A549 (cell line): ENCODE measurements at regions not wholly inside any gene's neighbourhood (a gene's known extent, or its start where the extent isn't known, plus 50 kb on each side); places are given as distances from the start of the nearest gene placed in this dataset.

ENCODE experiments used
- ATAC-seq, 2 experiments: fragments of 200-7000 bp in 1 of 2; fragments of >200 bp in 1 of 2; cut with Nextera tagmentation in 1 of 2; cut with Tn5 transposase in 1 of 2; 3 replicates each; pipeline versions ENCODE4 v1.8.0 to v1.9.1; 2018 to 2020; ENCODE audit warnings: mild to moderate bottlenecking in 1 of 2, moderate library complexity in 1 of 2
- CTCF ChIA-PET: fragments of 300-600 bp; sonication (Branson Sonifier 250); formaldehyde crosslinking; extraction: SDS; loops from one replicate; lab custom pipeline; 2021; ENCODE audit warnings: antibody characterized with exemption, inconsistent platforms; lab: Yijun Ruan, JAX
- POLR2A ChIA-PET: fragments of 350-600 bp; formaldehyde crosslinking; extraction: SDS; loops from one replicate; lab custom pipeline; 2021; ENCODE audit warnings: antibody characterized with exemption, inconsistent platforms; lab: Yijun Ruan, JAX
- DNase-seq, 2 experiments: peaks; one replicate each; pipeline versions ENCODE4 v3.0.0 to v3.0.0-alpha.2; 2011 to 2016; ENCODE audit warnings: low read depth in 1 of 2, low spot score in 1 of 2
- FAIRE-seq: peaks from 2 replicates; lab custom pipeline; 2011; peaks lifted over from hg19 to GRCh38; lab: Jason Lieb, UNC
- H3K27ac ChIP-seq, 2 experiments: fragments of >200 bp; sonication (Bioruptor Twin); formaldehyde crosslinking; 3 replicates each; pipeline ENCODE4 v1.5.1; 2016 to 2017
- H3K4me1 ChIP-seq: fragments of >200 bp; sonication (Bioruptor Twin); formaldehyde crosslinking; 3 replicates; pipeline ENCODE4 v1.6.1; 2016
- H3K4me2 ChIP-seq: fragments of >200 bp; sonication (Bioruptor Twin); formaldehyde crosslinking; 3 replicates; pipeline ENCODE4 v1.6.1; 2016
- H3K4me3 ChIP-seq: fragments of >200 bp; sonication (Bioruptor Twin); formaldehyde crosslinking; 3 replicates; pipeline ENCODE4 v1.5.1; 2016
- H3K9me3 ChIP-seq: fragments of >200 bp; sonication (Bioruptor Twin); formaldehyde crosslinking; 3 replicates; pipeline ENCODE4 v1.6.1; 2016
- ATOH8 ChIP-seq: fragments of 250-450 bp; sonication (Bioruptor Pico); IDR thresholded peaks from 2 replicates; pipeline ENCODE4 v1.5.0; 2020; ENCODE audit warnings: low read depth, mild to moderate bottlenecking, moderate library complexity
- BHLHE40 ChIP-seq: IDR thresholded peaks from 2 replicates; pipeline ENCODE4 v1.6.1; 2012; ENCODE audit warnings: low read depth, low read length, inconsistent platforms
- CBX2 ChIP-seq: fragments of 200-600 bp; sonication (generic); IDR thresholded peaks from 2 replicates; pipeline ENCODE4 v1.6.1; 2016; ENCODE audit warnings: low read depth, mild to moderate bottlenecking, borderline replicate concordance
- CHD2 ChIP-seq: fragments of 150-350 bp; IDR thresholded peaks from 2 replicates; pipeline ENCODE4 v1.6.1; 2014; ENCODE audit warnings: low read length; ENCODE audit not compliant: partially characterized antibody
- CHD4 ChIP-seq: fragments of 200-600 bp; sonication (generic); IDR thresholded peaks from 2 replicates; pipeline ENCODE4 v1.6.1; 2016; ENCODE audit warnings: antibody characterized with exemption, mild to moderate bottlenecking, borderline replicate concordance
- CTCF ChIP-seq: fragments of >200 bp; sonication (Bioruptor Twin); formaldehyde crosslinking; IDR thresholded peaks from 3 replicates; pipeline ENCODE4 v1.5.1; 2016
- EHF ChIP-seq: fragments of 250-450 bp; sonication (Bioruptor Pico); IDR thresholded peaks from 2 replicates; pipeline ENCODE4 v1.5.0; 2020; ENCODE audit warnings: mild to moderate bottlenecking
- EHMT2 ChIP-seq: fragments of 200-600 bp; sonication (generic); IDR thresholded peaks from 2 replicates; pipeline ENCODE4 v1.6.1; 2016; ENCODE audit warnings: antibody characterized with exemption, low read depth, mild to moderate bottlenecking, moderate library complexity
- EP300 ChIP-seq, 2 experiments: fragments of >200 bp; sonication (Bioruptor Twin); formaldehyde crosslinking; IDR thresholded peaks; 2 replicates in 1 of 2; 3 replicates in 1 of 2; pipeline ENCODE4 v1.6.1; 2016 to 2017
- ESRRA ChIP-seq: fragments of 150-350 bp; IDR thresholded peaks from 2 replicates; pipeline ENCODE4 v1.6.1; 2014; ENCODE audit warnings: mild to moderate bottlenecking, low read length, borderline replicate concordance
- FOSB ChIP-seq: fragments of 250-450 bp; sonication (Bioruptor Pico); IDR thresholded peaks from 2 replicates; pipeline ENCODE4 v1.5.0; 2020; ENCODE audit warnings: mild to moderate bottlenecking, moderate library complexity
- HOXB5 ChIP-seq: fragments of 250-450 bp; sonication (Bioruptor Pico); IDR thresholded peaks from 2 replicates; pipeline ENCODE4 v1.5.0; 2020; ENCODE audit warnings: mild to moderate bottlenecking, moderate library complexity
- JUNB ChIP-seq: fragments of >200 bp; sonication (Bioruptor Twin); formaldehyde crosslinking; IDR thresholded peaks from 2 replicates; pipeline ENCODE4 v1.6.1; 2016
- KDM5A ChIP-seq: fragments of 200-600 bp; sonication (generic); IDR thresholded peaks from 2 replicates; pipeline ENCODE4 v1.6.1; 2016; ENCODE audit warnings: antibody characterized with exemption, mild to moderate bottlenecking
- MAZ ChIP-seq: fragments of 150-350 bp; IDR thresholded peaks from 2 replicates; pipeline ENCODE4 v1.6.1; 2014; ENCODE audit warnings: antibody characterized with exemption, low read depth, low read length, borderline replicate concordance
- MYC ChIP-seq: IDR thresholded peaks from 2 replicates; pipeline ENCODE4 v1.6.1; 2012; ENCODE audit warnings: mild to moderate bottlenecking, inconsistent platforms, low read length, improper control_type of control experiment, borderline replicate concordance
- NFE2L2 ChIP-seq: fragments of 150-350 bp; conservative IDR thresholded peaks from 2 replicates; pipeline ENCODE4 v1.6.1; 2014; ENCODE audit warnings: low read length
- NR3C1 ChIP-seq: fragments of >200 bp; sonication (Bioruptor Twin); formaldehyde crosslinking; IDR thresholded peaks from 3 replicates; pipeline ENCODE4 v1.6.1; 2017
- RAD21 ChIP-seq, 2 experiments: fragments of >200 bp in 1 of 2; sonication (Bioruptor Twin) in 1 of 2; formaldehyde crosslinking in 1 of 2; IDR thresholded peaks in 1 of 2; conservative IDR thresholded peaks in 1 of 2; 2 replicates in 1 of 2; 3 replicates in 1 of 2; pipeline ENCODE4 v1.6.1; 2012 to 2018; ENCODE audit warnings: inconsistent platforms in 1 of 2
- RFX5 ChIP-seq: fragments of 450-650 bp; IDR thresholded peaks from 2 replicates; pipeline ENCODE4 v1.7.1; 2014; ENCODE audit warnings: antibody characterized with exemption, mild to moderate bottlenecking, moderate library complexity
- SMC3 ChIP-seq: fragments of >200 bp; sonication (Bioruptor Twin); formaldehyde crosslinking; IDR thresholded peaks from 3 replicates; pipeline ENCODE4 v1.6.1; 2018; ENCODE audit warnings: inconsistent platforms
- SREBF2 ChIP-seq: fragments of 450-650 bp; IDR thresholded peaks from 2 replicates; pipeline ENCODE4 v1.6.1; 2014; ENCODE audit warnings: mild to moderate bottlenecking, moderate library complexity
- ZC3H11A ChIP-seq: fragments of 450-650 bp; IDR thresholded peaks from 2 replicates; pipeline ENCODE4 v1.6.1; 2014; ENCODE audit warnings: antibody characterized with exemption, mild to moderate bottlenecking
- WGBS: methylation state at CpG from one replicate; pipeline ENCODE4 v1.1.6; 2017; ENCODE audit errors: missing lambda C conversion rate; 5-methylcytosine and 5-hydroxymethylcytosine counted together
- TF ChIP-seq, protein P1 (sequence below): IDR thresholded peaks from 2 replicates; pipeline ENCODE4 v1.6.1; 2012; ENCODE audit warnings: low read depth, borderline replicate concordance
- TF ChIP-seq, protein P2 (sequence below): fragments of 450-650 bp; IDR thresholded peaks from 2 replicates; pipeline ENCODE4 v1.6.1; 2014; ENCODE audit warnings: antibody characterized with exemption
- TF ChIP-seq, protein P3 (sequence below): IDR thresholded peaks from 2 replicates; pipeline ENCODE4 v1.6.1; 2012
- TF ChIP-seq, protein P4 (sequence below): fragments of >200 bp; sonication (Bioruptor Twin); formaldehyde crosslinking; IDR thresholded peaks from 2 replicates; pipeline ENCODE4 v1.6.1; 2016

DNA sequence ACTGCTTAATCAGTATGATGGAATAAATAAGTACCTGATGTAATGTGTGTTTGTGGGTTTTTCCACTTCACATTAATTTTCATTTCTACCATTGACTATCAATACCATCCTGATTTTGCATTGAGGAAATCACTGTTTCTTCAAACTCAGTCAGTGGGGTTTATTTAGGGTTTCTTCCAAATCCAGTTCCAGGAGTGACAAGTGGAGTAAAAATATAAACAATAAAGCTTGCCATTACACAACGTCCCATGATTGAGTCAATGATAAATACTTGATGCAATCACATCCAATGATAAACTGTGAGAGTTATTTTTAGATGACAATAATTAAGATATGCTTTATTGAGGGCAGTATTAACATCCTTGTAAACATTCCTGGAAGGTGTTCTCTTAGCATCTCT, 1037.4 kb upstream of the GJE1 start:
- no peak overlapping the region for H3K27ac ChIP-seq
- ChIA-PET POLR2A (no interaction called here), CTCF (no interaction called here)
- H3K9me3 ChIP-seq: no peaks in the 10 kb centered on the region
- no peak for DNase-seq
- H3K4me3 ChIP-seq: no peak overlapping the region
- no peak for ATAC-seq
- H3K4me1 ChIP-seq: no peaks in the 10 kb centered on the region
- TF ChIP-seq RFX5 (no peak), RAD21 (conservative IDR thresholded peaks at IDR 0.05 in 1 of 2, IDR thresholded peaks at IDR 0.05 in 1 of 2) (no peak), MAZ (no peak)
- 32% methylated on average over 1 of the region's 1 CpG for WGBS
- FAIRE-seq: no peak
- H3K4me2 ChIP-seq: no peak overlapping the region

DNA sequence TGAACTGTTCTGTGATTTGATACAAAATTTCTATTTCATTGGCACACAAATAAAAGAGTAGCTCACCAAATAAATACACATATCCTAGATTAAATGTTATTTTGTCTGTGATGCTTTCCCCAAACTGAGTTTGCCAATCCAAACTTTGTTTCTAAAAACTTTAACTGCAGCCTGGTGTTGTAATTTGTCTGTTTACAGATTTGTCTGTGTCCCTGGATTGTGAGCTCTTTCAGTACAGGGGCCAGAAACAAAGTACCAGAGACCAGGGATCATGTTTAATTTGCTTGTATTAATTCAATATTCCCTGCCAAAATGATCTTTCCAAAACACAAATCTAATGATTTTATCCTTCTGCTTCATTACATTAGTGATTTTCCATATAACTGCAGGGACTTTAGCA, 1044.6 kb upstream of the GJE1 start:
- no peak for FAIRE-seq
- Histone ChIP-seq H3K9me3 (no peaks in the 10 kb centered on the region), H3K27ac (no peak overlapping the region), H3K4me1 (no peaks in the 10 kb centered on the region), H3K4me2 (no peak overlapping the region), H3K4me3 (no peak overlapping the region)
- no peak for DNase-seq
- TF ChIP-seq MYC (no peak), CHD4 (no peak), SREBF2 (no peak), EP300 (IDR thresholded peaks at IDR 0.05) (no peak), NFE2L2 (no peak), EHMT2 (no peak), NR3C1 (no peak), HOXB5 (CRISPR knock-in tag) (no peak), KDM5A (no peak), ESRRA (no peak), CBX2 (no peak)
- TF ChIP-seq, protein P1, sequence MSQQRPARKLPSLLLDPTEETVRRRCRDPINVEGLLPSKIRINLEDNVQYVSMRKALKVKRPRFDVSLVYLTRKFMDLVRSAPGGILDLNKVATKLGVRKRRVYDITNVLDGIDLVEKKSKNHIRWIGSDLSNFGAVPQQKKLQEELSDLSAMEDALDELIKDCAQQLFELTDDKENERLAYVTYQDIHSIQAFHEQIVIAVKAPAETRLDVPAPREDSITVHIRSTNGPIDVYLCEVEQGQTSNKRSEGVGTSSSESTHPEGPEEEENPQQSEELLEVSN: no peak
- TF ChIP-seq, protein P2, sequence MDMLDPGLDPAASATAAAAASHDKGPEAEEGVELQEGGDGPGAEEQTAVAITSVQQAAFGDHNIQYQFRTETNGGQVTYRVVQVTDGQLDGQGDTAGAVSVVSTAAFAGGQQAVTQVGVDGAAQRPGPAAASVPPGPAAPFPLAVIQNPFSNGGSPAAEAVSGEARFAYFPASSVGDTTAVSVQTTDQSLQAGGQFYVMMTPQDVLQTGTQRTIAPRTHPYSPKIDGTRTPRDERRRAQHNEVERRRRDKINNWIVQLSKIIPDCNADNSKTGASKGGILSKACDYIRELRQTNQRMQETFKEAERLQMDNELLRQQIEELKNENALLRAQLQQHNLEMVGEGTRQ: no peak
- TF ChIP-seq, protein P3, sequence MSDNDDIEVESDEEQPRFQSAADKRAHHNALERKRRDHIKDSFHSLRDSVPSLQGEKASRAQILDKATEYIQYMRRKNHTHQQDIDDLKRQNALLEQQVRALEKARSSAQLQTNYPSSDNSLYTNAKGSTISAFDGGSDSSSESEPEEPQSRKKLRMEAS: no peak
- ATAC-seq: no peak
- ChIA-PET CTCF (no interaction called here), POLR2A (no interaction called here)

DNA sequence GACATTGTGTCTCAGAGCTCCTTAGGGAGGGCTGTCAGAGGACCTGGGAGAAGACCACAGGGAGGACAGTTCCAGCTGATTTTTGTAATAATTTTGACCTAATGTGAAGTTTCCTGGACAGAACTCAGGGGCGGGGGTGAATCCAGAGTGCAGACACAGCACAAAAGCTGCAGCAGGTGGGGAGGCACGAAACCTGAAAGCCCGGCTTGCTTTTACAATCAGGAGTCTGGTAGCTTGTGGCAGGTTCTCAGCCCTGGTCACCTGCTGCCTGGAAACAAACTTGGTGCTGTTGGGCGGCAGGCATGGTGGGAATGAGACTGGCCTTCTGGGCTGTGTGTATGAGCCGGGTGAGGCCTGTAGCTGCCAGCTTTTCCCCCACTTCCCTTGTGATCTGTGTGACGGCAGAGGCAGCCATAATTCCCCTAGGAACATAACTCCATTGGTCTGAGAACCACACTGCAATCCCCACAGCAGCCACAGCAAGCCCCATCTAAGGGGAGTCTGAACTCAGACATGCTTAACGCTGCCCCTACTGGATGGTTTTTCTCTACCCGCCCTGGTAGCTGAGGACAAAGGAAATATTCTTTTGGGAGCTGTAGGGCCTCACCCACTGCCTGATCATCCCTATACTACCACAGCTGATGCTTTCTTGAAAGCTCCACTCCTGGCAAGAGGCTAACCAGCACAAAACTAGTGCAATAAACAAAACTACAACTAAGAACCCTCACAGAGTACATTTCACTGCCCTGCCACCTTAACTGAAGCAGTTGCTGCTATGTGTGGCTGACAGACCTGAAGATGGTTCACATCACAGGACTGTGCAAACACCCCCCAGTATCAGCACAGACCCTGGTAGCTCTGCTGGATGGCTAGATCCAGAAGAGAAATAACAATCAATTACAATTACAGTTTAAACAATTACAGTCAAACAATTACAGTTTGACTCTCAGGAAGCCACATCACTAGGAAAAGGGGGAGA, 1055.1 kb upstream of the GJE1 start:
- ChIA-PET CTCF (no interaction called here), POLR2A (no interaction called here)
- TF ChIP-seq, protein P4, sequence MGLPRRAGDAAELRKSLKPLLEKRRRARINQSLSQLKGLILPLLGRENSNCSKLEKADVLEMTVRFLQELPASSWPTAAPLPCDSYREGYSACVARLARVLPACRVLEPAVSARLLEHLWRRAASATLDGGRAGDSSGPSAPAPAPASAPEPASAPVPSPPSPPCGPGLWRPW: no peak
- TF ChIP-seq NFE2L2 (no peak), JUNB (no peak), NR3C1 (no peak), CHD2 (no peak), EHF (CRISPR knock-in tag) (no peak), SMC3 (no peak), FOSB (CRISPR knock-in tag) (no peak), ATOH8 (CRISPR knock-in tag) (no peak), CTCF (no peak), BHLHE40 (no peak), ZC3H11A (no peak)
- no peak overlapping the region for H3K4me2 ChIP-seq
- FAIRE-seq: no peak
- WGBS: 65% methylated on average over 7 of the region's 8 CpGs
- H3K4me1 ChIP-seq: no peaks in the 10 kb centered on the region
- no peaks in the 10 kb centered on the region for H3K9me3 ChIP-seq
- peak; percentile 77 to 93; a peak in 5 of 6 replicates for ATAC-seq
- H3K27ac ChIP-seq: no peak overlapping the region
- peak; percentile 1 to 43 for DNase-seq
- H3K4me3 ChIP-seq: no peak overlapping the region
